Colon (tissue), 2 donors: ENCODE measurements at regions not wholly inside any gene's neighbourhood (a gene's known extent, or its start where the extent isn't known, plus 50 kb on each side); places are given as distances from the start of the nearest gene placed in this dataset.

Experiments
- FAIRE-seq: peaks from 2 replicates; lab custom pipeline; 2012; peaks lifted over from hg19 to GRCh38; lab: Jason Lieb, UNC
- donor health status: control.
- donor health status: control.

DNA sequence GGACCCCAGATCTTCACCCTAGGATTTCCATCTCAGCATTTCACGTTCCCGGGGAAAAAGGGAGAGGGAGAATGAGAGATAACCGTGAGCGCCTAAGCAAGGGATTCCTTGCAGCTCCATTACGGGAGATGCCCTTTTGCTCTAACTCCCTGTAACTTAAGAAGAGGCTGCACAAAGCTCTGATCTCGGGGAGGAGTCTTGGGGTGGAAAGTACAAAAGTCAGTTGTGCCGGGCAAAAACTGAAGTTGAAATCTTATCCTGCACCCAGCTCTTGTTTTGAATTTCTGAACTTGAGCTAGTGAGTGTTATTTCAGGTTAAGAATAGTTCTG, 256.4 kb upstream of the SOX21 start:
- no peak for FAIRE-seq

DNA sequence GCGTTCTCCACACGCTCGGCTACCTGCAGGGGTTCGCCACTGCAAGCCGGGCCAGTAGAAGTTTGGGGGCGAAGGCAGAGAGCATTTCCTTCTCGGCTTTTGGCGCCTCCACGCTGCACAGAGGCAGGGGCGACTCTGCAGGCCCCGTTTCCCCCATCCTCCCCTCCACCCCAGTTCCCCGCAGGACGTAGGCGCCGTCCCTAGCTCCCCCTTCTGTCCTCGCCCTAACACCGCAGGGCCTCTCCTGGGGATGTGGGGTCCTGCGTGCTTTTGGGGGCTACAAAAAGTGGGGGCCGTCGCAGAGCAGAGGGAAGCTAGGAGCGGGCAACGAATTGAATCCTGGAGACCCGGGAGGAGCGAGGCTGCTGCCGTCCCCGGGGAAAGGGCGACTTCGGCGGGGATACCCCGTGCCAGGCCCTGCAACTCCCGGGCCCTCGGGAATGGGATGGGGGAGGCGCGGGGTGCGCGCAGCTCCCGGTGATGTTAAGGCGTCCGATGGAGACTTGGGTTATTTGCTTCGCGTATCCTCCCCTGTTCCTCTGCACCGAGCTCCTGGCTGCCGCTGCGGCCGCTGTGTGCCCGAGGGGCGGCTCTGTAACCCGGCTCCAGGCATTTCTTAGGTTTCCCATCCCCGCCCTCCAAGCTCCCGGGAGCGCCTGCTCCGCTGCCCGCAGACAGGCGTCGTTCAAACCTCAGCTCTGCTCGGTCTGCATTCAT, 255.9 kb upstream of the SOX21 start:
- FAIRE-seq = no peak

DNA sequence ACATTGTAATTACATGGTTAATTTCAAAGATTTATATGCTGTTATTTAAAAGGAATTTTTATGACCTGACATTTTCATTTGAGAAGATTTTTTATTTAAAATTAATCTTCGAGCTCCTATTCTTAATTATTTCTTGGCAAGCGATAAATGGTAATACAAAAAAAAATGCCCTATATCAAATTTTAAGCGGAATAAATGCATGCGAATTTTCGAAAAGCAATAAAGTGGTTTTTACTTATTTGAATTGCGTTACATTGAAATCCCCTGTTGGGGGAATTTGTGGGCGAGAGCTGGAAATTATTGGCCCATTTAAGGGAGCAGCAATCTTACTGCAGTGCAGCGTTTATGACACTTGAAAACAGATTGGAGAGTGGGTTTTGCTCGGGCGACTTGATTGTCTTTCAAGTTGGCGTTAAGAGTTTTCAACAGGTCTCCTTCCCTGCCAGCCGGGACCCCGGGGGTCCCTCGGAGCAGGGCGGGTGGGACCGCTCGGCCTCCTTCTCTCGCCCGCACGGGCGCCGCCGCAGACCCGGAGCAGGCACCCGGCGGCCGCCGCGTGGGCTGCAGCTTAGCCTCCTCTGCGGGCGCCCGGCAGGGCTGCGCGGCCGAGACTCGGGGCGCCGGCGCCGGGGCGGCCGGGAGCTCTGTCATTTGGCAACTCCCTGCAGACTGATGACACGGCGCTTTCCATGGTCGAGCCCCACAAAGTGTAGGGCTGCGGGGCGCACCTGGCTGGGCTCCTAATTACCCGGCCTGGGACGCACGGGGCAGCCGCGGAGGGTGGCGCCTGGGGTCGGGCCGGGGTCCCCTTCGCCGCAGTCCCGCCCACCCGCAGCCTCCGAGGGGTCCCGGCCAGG, 255.1 kb upstream of the SOX21 start:
- FAIRE-seq = no peak

DNA sequence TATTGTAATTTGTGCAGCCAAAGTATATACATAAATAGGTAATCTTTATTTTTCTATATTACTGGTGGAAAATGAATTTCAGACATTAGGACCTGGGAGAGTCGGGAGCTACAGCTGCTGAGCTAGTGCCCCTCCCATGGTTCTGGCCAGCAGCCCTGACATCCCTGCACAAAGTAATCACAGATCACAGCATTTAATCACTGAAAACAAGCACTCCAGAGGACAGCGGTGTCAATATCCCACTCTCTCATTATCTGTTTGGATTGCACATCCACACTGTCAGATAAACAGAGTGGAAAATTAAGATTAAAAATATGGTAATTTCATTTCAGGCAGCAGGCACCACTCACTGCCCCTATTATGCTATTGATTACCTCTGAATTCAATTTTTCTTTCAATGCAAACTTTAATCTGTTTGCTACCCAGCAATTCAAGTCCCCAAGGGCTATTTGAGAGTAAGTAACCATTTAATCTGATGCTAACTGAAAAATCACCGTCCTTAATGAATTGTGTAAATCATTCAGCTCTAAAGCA, 254.1 kb upstream of the SOX21 start:
- FAIRE-seq = no peak

DNA sequence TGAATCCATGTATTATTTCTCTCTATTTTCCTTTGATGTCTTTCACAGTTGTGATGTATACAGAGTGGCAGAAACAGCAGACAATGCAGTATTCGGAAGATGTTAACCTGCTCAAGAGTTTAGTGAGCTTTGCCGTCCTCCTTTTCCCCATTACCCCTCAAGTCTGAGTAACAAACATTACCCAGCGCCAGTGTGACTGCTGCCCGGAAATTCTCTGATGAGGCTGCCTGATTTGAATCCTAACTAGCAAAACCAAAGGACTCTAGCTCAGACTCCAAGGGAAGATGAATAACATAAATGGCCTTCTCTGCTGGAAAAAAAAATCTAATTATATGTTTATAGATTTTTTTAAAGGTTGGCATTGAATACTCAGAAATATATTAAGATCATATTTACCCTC, 247.3 kb upstream of the SOX21 start:
- no peak for FAIRE-seq

DNA sequence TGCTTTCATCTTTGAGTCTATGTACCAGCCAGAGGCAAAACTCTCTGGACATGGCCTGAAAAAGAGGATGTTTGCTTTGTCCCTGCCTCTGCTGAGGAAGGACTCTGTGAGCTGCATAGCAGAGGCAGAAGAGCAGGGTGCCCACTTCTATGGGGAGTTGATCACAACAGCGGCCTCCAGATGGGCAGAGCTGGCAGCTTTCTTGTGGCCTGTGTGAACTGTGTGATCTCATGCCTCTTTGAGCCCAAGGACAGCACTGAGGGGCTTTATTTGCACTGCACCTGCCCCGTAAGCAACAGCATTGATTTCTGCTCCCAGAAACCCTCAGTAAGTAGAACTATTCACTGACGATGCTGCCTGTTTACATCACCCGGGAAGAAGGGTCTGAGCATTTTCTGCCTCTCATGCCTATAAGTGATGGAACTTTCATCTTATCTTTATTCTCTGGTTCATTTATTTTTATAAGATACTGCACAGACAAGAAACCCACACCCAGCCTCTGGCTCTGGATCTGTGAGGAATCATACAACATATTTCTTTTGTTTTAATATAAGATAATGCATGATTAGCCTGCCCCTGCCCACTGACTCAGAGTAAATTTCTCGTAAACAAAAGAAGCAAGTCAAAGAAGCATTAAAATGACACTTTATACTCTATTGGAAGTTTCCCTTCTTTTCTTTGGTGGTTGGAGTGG, 244.2 kb upstream of the SOX21 start:
- FAIRE-seq = no peak

DNA sequence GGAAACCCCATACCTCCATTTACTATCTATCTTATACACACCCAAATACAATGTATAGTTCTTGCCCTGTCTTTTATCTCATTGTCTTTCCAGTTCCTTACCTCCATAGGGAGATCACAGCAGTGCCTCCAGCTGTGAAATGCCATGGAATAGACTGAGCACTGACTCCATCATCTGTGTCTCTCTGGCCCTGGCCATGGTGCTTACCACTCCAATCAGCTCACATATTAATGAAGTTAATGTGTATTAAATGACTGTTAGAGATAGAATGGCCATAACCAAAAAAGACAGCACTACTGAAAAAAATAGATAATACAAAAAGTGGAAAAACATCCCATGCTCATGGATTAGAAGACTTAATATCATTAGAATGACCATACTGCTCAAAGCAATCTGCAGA, 240.4 kb upstream of the SOX21 start:
- FAIRE-seq = no peak

DNA sequence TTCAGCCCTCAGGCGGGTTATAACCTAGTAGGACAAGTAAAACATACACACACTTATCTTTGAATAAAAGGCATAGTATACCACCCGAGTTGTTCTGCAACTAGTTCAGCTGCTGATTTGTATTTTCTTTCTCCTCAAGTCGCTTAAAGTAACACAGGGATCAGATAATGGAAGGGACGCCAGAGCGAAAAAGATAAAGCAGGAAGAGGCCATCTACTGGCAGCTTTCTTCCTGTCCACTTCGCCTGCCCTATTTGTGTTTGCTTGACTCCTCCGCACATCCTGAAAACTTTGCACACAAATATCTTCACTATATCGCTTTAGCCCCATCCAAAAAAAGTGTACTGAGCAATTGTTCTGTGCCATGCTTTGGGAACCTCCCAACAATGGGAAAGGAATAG, 238.0 kb upstream of the SOX21 start:
- FAIRE-seq = no peak

DNA sequence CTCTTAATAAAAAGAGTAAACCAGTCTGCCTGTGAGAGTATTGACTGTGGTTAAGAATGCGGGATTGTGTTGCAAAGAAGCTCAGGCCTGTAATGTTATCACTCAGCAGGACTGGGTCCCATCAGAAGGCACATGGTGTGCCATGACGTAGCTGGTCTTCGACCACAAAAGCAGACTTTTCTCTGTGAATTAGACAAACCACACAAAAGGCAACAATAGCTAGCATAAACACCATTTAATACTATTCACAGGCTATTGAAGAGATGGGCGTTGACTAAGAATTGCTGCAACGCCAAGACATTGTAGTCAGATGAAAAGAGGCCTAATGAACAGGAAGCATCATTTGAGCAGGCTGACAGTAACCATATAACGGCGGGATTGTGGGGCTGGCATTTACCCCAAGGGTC, 235.6 kb upstream of the SOX21 start:
- no peak for FAIRE-seq

DNA sequence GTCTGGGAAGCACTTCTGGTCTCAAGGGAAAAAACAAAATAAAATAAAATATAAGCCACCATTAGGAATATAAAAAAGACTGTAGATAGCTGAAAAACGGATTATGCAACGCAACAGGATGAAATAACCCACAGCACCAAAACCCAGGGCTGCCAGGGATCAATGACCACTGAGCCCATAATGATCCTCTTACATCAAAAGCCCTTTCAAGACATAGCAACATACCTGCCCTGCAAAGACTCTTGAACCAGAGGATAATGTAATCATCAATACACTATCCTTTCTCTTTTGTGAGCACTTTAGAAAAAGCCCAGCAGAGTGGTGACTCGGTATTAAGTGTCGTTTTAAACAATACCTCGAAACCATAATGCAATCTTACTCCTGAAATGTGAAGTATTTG, 235.0 kb upstream of the SOX21 start:
- FAIRE-seq = no peak

DNA sequence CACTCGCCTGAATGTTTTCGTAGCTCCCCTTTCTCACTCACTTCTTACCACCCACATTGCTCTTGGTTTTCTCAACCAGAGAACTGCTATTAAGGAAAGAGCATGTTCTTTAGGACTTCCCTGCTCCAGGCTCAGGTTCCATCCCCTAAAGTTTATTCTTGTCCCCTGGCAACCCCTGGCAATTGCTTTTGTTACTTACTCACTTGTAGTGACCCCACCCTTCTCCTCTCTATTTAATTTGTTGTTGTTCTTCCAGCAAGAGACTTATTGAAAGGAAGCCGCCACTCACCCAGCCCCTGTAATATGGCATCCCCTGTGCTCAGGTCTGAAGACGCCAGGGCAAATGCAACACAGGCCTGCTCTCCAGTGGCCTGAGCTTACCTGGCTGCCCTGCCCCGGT, 233.7 kb upstream of the SOX21 start:
- FAIRE-seq = no peak

DNA sequence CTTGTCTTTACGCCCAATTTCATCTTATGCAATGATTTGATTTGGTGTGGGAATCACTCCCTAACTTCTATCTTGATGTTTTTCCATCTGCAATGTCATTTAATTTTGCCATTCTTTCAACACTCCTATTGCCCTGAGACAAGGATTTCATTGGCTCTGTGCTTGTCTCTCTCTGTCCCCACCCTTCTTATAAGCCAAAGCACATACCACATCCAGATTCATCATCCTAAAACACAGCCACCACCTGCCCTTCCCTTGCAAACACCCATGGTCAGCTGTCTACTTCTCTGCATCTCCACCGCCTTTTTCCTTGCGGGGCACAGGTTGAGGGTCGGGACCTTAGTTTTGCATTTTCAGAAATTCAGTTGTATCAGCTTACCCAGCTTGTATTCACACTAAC, 225.8 kb upstream of the SOX21 start:
- FAIRE-seq = no peak

DNA sequence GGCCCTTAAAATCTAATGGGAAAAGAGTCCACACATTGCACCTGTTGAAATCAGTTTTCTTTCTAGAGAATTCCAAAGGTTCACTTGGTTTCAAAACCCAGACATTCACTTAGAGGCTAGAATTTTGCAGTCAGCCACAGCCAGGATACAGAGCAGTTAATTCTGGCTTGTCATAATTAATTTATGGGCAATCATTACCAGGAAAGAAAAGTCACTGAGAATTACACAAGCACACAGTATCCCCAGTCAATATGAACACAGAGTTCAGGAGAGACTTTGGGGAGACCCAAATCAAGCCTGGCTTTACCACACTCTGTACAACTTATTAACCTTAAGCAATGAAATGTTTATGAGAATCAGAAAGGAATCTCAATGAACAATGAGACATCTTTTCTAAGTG, 224.3 kb upstream of the SOX21 start:
- no peak for FAIRE-seq

DNA sequence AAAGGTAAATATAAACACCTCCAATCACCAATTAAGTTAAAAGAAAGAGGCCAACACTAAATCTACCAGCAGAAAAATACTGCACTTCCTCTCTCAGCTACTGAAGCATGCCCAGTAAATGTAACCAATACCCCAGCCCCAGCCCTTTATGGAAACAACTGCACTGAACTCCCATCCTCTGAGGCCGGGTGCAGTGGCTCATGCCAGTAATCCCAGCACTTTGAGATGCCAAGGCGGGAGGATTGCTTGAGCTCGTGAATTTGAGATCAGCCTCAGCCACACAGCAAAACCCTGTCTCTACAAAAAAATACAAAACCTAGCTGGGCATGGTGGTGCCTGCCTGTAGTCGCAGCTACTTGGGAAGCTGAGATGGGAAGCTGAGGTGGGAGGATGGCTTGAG, 221.6 kb upstream of the SOX21 start:
- no peak for FAIRE-seq

DNA sequence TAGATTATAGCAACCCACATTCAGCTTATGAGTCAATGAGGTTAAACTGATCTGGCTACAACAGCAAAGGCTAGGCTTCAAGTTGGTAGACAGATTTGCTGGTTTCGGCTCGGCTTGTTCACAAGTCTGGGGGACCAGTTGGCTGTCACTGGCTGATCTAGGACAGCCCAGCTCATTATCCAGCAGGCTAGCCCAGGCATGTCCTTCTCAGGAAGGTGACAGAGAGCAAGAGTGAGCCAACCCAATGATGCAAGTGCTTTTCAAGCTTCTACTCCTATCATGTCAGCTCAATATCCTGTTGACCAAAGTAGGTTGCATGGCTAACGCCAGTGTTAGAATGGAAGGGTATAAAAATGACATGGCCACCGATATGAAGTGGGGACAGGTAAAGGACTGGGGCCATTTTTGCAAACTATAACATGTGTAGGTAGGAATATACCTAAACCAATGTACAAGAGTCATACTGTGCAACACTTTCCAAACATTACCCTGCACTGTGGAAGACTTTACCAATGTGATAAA, 220.9 kb upstream of the SOX21 start:
- no peak for FAIRE-seq

DNA sequence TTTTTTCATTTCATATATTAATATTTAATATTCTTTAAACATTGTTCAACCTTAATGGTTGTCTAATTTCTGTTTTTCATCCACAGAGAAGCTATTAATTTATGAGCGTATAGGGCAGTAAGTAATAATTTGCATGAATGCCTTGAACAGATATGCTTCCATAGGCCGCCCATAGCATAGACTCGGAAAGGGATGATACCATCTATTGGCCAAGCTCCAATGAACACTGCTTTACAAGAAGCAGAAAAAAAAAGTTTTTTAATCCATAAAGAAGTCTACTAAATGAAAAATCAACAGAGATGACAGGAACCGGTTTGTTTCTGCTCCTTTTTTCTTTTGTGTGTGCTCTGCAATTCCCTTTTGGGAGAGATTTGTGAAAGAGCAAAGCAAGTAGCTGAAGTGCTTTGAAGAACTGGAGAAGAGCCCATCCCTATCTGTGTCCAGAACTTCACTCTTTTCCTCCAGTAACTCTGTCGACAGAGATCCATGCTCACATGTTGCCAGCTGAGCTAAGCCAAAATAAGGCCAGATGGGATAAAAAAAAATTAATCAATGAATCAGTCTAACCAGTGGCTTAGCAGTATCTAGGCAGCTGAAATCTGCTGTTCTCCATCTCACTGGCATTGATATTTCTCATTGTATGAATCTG, 215.9 kb upstream of the SOX21 start:
- FAIRE-seq = no peak

DNA sequence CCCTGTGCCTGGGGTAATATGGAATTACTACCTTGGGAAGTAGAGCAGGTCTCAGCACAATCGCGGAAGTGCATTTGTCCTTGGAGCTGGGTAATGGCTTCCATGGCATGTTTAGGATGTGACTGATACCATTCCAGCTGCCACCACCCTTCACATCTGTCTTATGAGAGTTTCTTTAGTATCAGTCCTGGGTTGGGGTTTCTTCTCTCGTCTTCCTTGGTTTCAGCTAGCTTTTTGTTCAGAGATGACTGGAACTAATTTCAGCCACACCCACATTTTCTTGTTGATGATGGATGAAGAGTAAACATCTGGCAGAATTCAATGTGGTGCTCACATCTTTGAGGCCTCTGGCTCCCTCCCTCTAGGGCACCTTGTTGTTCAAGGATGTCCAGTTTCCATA, 212.9 kb upstream of the SOX21 start:
- no peak for FAIRE-seq

DNA sequence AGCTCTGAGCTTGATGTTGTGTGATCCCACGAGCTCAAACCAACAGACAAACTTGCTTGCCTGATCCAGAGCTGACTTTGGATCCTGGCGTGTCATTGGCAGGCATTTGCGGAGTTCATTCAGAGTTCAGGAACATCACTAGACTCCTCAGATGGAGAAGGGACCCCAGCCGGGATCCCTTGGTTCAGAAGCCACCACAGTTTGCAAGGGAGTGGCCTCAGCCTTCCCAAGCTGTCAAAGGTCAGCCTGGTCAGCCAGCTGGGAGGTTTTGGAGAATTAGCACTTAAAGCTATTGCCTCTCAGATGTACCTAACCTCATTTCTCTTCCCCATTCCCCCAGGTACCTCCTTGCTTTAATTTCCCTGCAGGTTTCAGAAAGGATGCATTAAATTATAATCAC, 208.8 kb upstream of the SOX21 start:
- no peak for FAIRE-seq

DNA sequence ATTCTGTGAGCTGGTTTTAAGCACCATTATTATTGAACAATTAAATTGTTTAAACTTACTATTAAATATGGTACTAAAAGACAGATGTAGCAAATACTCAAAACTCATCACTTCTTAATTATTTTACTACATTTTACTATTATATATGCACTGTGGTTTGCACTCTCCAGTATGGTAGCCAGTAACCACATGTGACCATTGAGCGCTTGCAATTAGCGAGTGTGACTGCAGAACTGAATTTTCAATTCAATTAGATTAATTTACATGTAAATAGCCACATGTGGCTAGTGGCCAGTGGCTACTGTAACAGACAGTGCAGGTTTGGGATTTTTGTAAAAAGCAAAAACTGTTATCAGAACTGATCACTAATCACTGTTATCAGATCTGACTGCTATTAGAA, 208.2 kb upstream of the SOX21 start:
- FAIRE-seq = no peak

DNA sequence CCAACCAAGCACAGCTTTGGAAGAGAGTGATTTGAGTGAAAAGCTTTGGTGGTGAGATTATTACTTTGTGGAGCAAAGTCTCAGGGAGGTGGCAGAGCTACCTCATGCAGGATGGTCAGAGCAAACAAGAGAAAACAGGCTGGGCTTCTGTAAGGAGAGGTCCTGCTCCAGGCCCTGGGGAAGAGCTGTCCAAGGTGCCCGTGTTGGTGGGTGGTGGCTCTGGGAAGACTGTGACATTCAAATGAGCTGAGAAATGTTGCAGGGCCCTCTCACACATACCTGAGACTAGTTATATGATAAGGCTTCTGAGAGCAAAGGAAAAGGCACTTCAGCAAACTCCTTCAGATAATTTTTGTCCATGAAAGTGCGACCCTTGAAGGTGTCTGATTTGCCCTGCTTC, 205.5 kb upstream of the SOX21 start:
- FAIRE-seq = no peak

DNA sequence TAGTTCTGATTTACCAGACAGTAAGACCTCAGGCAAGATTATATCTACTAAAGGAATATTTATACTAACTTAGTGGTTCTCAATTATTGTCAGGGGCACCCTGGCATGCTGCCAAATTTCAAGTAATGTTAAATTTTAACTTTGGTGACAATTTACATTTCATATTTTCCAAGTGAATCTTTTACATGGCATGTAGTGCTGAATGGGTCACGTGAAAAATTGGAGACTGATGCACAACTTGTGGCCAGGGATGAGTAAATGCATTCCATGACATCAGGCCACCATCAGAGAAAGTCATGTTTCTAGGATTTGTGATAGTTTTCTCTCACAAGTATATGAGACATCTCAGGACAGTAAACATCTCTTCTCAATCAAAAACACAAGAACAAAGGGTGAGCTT, 202.6 kb upstream of the SOX21 start:
- no peak for FAIRE-seq

DNA sequence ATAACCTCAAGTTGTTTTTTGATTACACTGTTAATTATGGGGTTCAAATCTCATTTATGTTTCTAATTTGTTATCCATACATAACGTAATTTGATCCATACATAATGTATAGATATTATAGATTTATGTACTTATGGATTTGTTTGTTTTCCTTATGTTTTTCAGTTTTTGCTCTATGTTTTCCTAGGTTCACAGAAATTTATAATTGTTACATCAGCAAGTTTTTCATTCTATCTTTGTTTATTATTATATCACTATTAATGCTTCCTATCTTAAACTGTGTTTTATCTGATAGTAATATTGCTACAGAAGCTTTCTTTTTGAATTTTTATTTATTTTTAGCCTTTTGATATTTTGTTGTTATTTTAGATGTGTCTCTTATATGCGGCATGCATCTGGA, 194.3 kb upstream of the SOX21 start:
- no peak for FAIRE-seq
